ENCODE measurements at regions not wholly inside any gene's neighbourhood (a gene's known extent, or its start where the extent isn't known, plus 50 kb on each side); places are given as distances from the start of the nearest gene placed in this dataset.

- no peak for TF ChIP-seq CTCF (IDR thresholded peaks at IDR 0.05; ENCODE audit: extremely low read depth, missing control alignments)
- no peak for DNase-seq (ENCODE audit: low spot score)
Observed at GRCh38 chr6:90934081-90934480, 347.2 kb upstream of the MAP3K7 start.

GRCh38 chr6:90932351-90932750, 345.5 kb upstream of the MAP3K7 start:
- DNase-seq (ENCODE audit: low spot score), result no peak
- TF ChIP-seq CTCF (IDR thresholded peaks at IDR 0.05; ENCODE audit: extremely low read depth, missing control alignments), result no peak

GRCh38 chr6:90928051-90928450, 341.2 kb upstream of the MAP3K7 start:
- DNase-seq (ENCODE audit: low spot score), result no peak
- no peak for TF ChIP-seq CTCF (IDR thresholded peaks at IDR 0.05; ENCODE audit: extremely low read depth, missing control alignments)

GRCh38 chr6:90925726-90926125, 338.9 kb upstream of the MAP3K7 start:
- no peak for DNase-seq (ENCODE audit: low spot score)
- no peak for TF ChIP-seq CTCF (IDR thresholded peaks at IDR 0.05; ENCODE audit: extremely low read depth, missing control alignments)

- DNase-seq (ENCODE audit: low spot score), result no peak
- TF ChIP-seq CTCF (IDR thresholded peaks at IDR 0.05; ENCODE audit: extremely low read depth, missing control alignments), result no peak
Observed at GRCh38 chr6:90922325-90922724, 335.5 kb upstream of the MAP3K7 start.

- no peak for DNase-seq (ENCODE audit: low spot score)
- TF ChIP-seq CTCF (IDR thresholded peaks at IDR 0.05; ENCODE audit: extremely low read depth, missing control alignments), result no peak
Observed at GRCh38 chr6:90918361-90918760, 331.5 kb upstream of the MAP3K7 start.

- no peak for DNase-seq (ENCODE audit: low spot score)
- TF ChIP-seq CTCF (IDR thresholded peaks at IDR 0.05; ENCODE audit: extremely low read depth, missing control alignments), result no peak
Observed at GRCh38 chr6:90917376-90917775, 330.5 kb upstream of the MAP3K7 start.

All from GM20000 (cell line).